ENCODE measurements at regions not wholly inside any gene's neighbourhood (a gene's known extent, or its start where the extent isn't known, plus 50 kb on each side); places are given as distances from the start of the nearest gene placed in this dataset.

DNA sequence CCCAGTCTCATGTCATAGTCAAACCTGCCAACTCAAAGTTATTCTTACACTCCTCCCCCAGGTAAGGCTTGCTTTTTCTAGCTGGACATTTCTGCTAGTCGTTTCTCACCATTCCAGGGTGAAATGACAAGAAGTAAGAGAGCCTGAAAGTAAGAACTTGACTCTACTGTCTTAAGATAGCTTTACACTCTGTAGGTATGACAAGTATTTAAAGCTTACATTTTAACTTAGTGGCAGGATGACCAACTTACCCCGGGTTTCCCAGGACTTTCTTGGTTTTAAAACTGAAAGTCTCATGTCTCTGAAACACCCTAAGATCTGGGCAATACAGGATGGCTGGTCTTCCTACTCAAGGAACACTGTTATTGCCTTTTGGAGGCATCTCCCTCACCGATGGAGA, 67.5 kb upstream of the PIK3R1 start:
- TF ChIP-seq, protein P1, sequence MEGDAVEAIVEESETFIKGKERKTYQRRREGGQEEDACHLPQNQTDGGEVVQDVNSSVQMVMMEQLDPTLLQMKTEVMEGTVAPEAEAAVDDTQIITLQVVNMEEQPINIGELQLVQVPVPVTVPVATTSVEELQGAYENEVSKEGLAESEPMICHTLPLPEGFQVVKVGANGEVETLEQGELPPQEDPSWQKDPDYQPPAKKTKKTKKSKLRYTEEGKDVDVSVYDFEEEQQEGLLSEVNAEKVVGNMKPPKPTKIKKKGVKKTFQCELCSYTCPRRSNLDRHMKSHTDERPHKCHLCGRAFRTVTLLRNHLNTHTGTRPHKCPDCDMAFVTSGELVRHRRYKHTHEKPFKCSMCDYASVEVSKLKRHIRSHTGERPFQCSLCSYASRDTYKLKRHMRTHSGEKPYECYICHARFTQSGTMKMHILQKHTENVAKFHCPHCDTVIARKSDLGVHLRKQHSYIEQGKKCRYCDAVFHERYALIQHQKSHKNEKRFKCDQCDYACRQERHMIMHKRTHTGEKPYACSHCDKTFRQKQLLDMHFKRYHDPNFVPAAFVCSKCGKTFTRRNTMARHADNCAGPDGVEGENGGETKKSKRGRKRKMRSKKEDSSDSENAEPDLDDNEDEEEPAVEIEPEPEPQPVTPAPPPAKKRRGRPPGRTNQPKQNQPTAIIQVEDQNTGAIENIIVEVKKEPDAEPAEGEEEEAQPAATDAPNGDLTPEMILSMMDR (conservative IDR thresholded peaks at IDR 0.05) = no peak
- TF ChIP-seq EZH2 (IDR thresholded peaks at IDR 0.05; ENCODE audit: low read depth) = no peak
